Stimulated activated naive CD8-positive, alpha-beta T cell treated with anti-CD3 and anti-CD28 coated beads, Interleukin-15, amount 100 ng/mL, for 72 hours (primary cell): ENCODE measurements at regions not wholly inside any gene's neighbourhood (a gene's known extent, or its start where the extent isn't known, plus 50 kb on each side); places are given as distances from the start of the nearest gene placed in this dataset.
A peak's percentile ranks its signal among the peaks of the same experiment; 100 is the strongest.
"Not testable (repeated sequence)": the region's sequence is repeated elsewhere in the genome, so short reads cannot be mapped to it uniquely, and the experiment has no call there.

Experiments used
- ATAC-seq: fragments of 150-1000 bp; cut with Tn5 transposase; 2 replicates; pipeline ENCODE4 v1.10.0; 2021; ENCODE audit warnings: mild to moderate bottlenecking, moderate library complexity
- DNase-seq, 2 donors: peaks; one replicate each; pipeline ENCODE4 v3.0.0; 2021 to 2022
- H3K27ac Mint-ChIP-seq, 2 donors: one replicate each; pipeline ENCODE4 v1.8.0; 2022; ENCODE audit warnings: mild to moderate bottlenecking in 2 of 2, mixed read lengths in 2 of 2, moderate library complexity in 2 of 2
- H3K27me3 Mint-ChIP-seq: one replicate; pipeline ENCODE4 v1.8.0; 2022; ENCODE audit warnings: mixed read lengths
- H3K4me1 Mint-ChIP-seq: one replicate; pipeline ENCODE4 v1.8.0; 2022; ENCODE audit warnings: mild to moderate bottlenecking, mixed read lengths
- H3K4me3 Mint-ChIP-seq, 2 donors: one replicate each; pipeline ENCODE4 v1.8.0; 2022; ENCODE audit warnings: mild to moderate bottlenecking in 2 of 2, mixed read lengths in 2 of 2, moderate library complexity in 1 of 2
- H3K9me3 Mint-ChIP-seq, 2 donors: one replicate each; pipeline ENCODE4 v1.8.0; 2022; ENCODE audit warnings: mixed read lengths in 2 of 2

GRCh38 chr17:43326490-43327275 is 72.1 kb upstream of the ARL4D start:
- no peaks in the 10 kb centered on the region for H3K9me3 Mint-ChIP-seq
- H3K27me3 Mint-ChIP-seq = peaks cover 26% of the 10 kb centered on the region
- H3K4me1 Mint-ChIP-seq = peaks cover 6% of the 10 kb centered on the region
- ATAC-seq = no peak
- peak overlapping the region in 1 of 2 donors; percentile 5 for H3K27ac Mint-ChIP-seq
- H3K4me3 Mint-ChIP-seq = no peak overlapping the region
- no peak for DNase-seq

DNA sequence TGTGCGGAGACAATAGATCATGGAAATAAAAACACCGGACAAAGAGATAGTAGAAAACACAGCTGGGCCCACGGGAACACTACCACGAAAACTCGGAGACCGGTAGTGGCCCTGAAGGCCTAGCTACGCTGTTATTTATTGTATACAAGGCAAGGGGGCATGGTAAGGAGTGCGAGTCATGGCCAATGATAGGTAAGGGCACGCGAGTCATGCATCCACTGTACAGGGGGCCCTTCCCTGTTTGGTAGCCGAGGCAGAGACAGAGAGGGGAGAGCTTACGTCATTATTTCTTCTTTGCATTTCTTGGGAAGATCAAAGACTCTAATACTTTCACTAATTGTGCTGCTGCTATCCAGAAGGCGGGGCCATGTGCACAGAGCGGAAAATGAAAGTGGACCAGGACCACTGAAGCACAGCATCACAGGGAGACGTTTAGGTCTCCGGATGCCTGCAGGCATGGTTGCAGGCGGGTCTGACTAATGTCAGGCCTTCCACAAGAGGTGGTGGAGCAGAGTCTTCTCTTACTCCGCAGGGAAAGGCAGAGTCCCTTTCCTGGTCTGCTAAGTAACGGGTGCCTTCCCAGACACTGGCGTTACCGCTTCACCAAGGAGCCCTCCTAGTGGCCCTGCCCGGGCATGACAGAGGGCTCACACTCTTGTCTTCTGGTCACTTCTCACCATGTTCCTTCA is 74.4 kb upstream of the ARL4D start:
- ATAC-seq (no peak), DNase-seq (no peak)
- peaks cover 26% of the 10 kb centered on the region for H3K27me3 Mint-ChIP-seq
- peaks cover 0 to 6% of the 10 kb centered on the region in 2 donors for H3K9me3 Mint-ChIP-seq
- H3K27ac Mint-ChIP-seq = no peak overlapping the region
- H3K4me3 Mint-ChIP-seq = no peak overlapping the region
- peaks cover 6% of the 10 kb centered on the region for H3K4me1 Mint-ChIP-seq

DNA sequence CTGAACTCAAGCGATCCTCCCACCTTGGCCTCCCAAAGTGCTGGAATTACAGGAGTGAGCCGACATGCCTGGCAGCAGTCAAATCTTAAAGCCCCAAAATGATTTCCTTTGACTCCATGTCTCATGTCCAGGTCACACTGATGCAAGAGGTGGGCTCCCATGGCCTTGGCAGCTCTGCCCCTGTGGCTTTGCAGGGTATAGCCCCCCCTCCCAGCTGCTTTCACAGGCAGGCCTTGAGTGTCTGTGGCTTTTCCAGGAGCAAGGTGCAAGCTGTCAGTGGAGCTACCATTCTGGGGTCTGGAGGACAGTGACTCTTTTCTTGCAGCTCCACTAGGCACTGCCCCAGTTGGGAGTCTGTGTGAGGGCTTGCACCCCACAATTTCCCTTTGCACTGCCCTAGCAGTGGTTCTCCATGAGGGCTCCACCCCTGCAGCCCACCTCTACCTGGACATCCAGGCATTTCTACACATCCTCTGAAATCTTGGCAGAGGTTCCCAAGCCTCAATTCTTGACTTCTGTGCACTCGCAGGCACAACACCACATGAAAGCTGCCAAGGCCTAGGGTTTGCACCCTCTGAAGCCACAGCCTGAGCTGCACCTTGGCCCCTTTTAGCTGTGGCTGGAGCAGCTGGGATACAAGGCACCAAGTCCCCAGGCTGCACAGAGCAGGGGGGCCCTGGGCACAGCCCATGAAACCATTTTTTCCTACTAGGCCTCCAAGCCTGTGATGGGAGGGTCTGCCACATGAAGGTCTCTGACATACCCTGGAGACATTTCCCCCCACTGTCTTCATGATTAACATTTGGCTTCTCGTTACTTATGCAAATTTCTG is 79.3 kb upstream of the ARL4D start:
- H3K4me3 Mint-ChIP-seq = no peak overlapping the region
- peaks cover 4 to 23% of the 10 kb centered on the region in 2 donors for H3K9me3 Mint-ChIP-seq
- ATAC-seq = no peak
- H3K27ac Mint-ChIP-seq = peak overlapping the region in 1 of 2 donors; percentile 74
- DNase-seq = no peak
- no peaks in the 10 kb centered on the region for H3K27me3 Mint-ChIP-seq
- H3K4me1 Mint-ChIP-seq = peaks cover 6% of the 10 kb centered on the region

- H3K4me1 Mint-ChIP-seq = peaks cover 4% of the 10 kb centered on the region
- ATAC-seq (no peak), DNase-seq (peak; percentile 40 to 56)
- H3K4me3 Mint-ChIP-seq = peak overlapping the region in 1 of 2 donors; percentile 65
- H3K27ac Mint-ChIP-seq = no peak overlapping the region
- H3K9me3 Mint-ChIP-seq = peaks cover 4 to 23% of the 10 kb centered on the region in 2 donors
- H3K27me3 Mint-ChIP-seq = no peaks in the 10 kb centered on the region
These were observed 82.2 kb upstream of the ARL4D start for GRCh38 chr17:43316522-43317142.

- Mint-ChIP-seq H3K4me3 (peak overlapping the region in 1 of 2 donors; percentile 65), H3K27me3 (no peaks in the 10 kb centered on the region), H3K9me3 (peaks cover 4 to 23% of the 10 kb centered on the region in 2 donors), H3K4me1 (peaks cover 4% of the 10 kb centered on the region), H3K27ac (no peak overlapping the region)
- DNase-seq (no peak), ATAC-seq (no peak)
These were observed 82.2 kb upstream of the RNU2-1 start for GRCh38 chr17:43315858-43316521.

DNA sequence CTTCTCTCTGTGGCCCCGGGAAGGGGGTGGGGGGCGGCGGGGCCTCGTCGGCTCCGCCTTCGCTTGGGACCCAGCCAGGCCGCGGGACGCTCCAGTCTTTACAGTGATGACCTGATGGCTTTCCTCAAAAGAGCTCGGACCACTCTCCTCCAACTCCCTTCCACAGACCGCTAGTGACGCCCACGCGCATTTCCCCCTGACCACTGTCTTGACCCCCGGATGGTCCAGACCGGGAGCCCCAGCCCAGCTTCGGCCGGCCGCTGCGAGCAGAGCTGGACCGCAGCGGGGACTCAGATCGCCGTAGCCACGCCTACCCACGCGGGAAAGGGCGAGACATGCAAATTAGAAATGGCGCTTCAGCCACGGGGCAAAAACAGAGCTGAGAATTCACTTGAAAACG is 81.6 kb upstream of the RNU2-1 start:
- no peak overlapping the region for H3K27ac Mint-ChIP-seq
- peaks cover 4% of the 10 kb centered on the region for H3K4me1 Mint-ChIP-seq
- no peak overlapping the region for H3K4me3 Mint-ChIP-seq
- no peak for ATAC-seq
- no peaks in the 10 kb centered on the region for H3K27me3 Mint-ChIP-seq
- H3K9me3 Mint-ChIP-seq = peaks cover 4 to 23% of the 10 kb centered on the region in 2 donors
- DNase-seq = no peak

- H3K9me3 Mint-ChIP-seq = peaks cover 4 to 20% of the 10 kb centered on the region in 2 donors
- DNase-seq = peak in 1 of 2 donors; percentile 21
- no peaks in the 10 kb centered on the region for H3K27me3 Mint-ChIP-seq
- H3K27ac Mint-ChIP-seq = no peak overlapping the region
- peaks cover 4% of the 10 kb centered on the region for H3K4me1 Mint-ChIP-seq
- ATAC-seq = no peak
- H3K4me3 Mint-ChIP-seq = no peak overlapping the region
These were observed 80.8 kb upstream of the RNU2-1 start for GRCh38 chr17:43314611-43315011.

- no peak for DNase-seq
- Mint-ChIP-seq H3K27ac (peak overlapping the region in 1 of 2 donors; percentile 59), H3K4me1 (peaks cover 4% of the 10 kb centered on the region)
These were observed 78.2 kb upstream of the RNU2-1 start for GRCh38 chr17:43312011-43312410.

GRCh38 chr17:43309505-43310332 is 75.9 kb upstream of the RNU2-1 start:
- peaks cover 4% of the 10 kb centered on the region for H3K4me1 Mint-ChIP-seq
- H3K27ac Mint-ChIP-seq = no peak overlapping the region
- no peaks in the 10 kb centered on the region for H3K9me3 Mint-ChIP-seq
- peak in 1 of 2 donors; percentile 9 for DNase-seq
- ATAC-seq = no peak
- no peak overlapping the region for H3K4me3 Mint-ChIP-seq
- H3K27me3 Mint-ChIP-seq = no peaks in the 10 kb centered on the region

More at GRCh38 chr17:43312011-43312410, 78.2 kb upstream of the RNU2-1 start:
- Mint-ChIP-seq H3K27me3 (no peaks in the 10 kb centered on the region), H3K9me3 (no peaks in the 10 kb centered on the region), H3K4me3 (no peak overlapping the region)
- no peak for ATAC-seq

- peak overlapping the region in 1 of 2 donors; percentile 69 for H3K27ac Mint-ChIP-seq
- no peak overlapping the region for H3K4me3 Mint-ChIP-seq
- no peaks in the 10 kb centered on the region for H3K9me3 Mint-ChIP-seq
- ATAC-seq = no peak
- DNase-seq = peak in 1 of 2 donors; percentile 2
- H3K4me1 Mint-ChIP-seq = peaks cover 4% of the 10 kb centered on the region
- no peaks in the 10 kb centered on the region for H3K27me3 Mint-ChIP-seq
These were observed 75.2 kb upstream of the RNU2-1 start for GRCh38 chr17:43308999-43309398.

DNA sequence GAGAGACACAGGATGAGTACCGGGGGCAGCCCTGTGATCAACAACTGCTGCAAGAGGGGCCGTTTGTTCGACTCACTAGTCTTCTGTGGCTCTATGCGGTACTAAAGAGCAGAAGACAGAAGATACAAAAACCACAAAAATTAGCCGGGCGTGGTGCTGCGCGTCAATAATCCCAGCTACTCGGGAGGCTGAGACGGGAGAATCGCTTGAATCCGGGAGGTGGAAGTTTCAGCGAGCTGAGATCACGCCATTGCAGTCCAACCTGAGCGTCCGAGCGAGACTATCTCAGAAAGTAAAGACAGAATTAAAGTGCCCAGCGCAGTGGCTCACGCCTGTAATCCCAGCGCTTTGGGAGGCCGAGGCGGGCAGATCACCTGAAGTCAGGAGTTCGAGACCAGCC is 71.0 kb upstream of the RNU2-1 start:
- not testable (repeated sequence) for H3K9me3 Mint-ChIP-seq, H3K4me1 Mint-ChIP-seq, H3K27ac Mint-ChIP-seq, H3K27me3 Mint-ChIP-seq, H3K4me3 Mint-ChIP-seq, ATAC-seq
- DNase-seq = peak in 1 of 2 donors; percentile 5

- not testable (repeated sequence) for H3K4me3 Mint-ChIP-seq, DNase-seq, H3K9me3 Mint-ChIP-seq, H3K4me1 Mint-ChIP-seq, ATAC-seq, H3K27me3 Mint-ChIP-seq, H3K27ac Mint-ChIP-seq
These were observed 69.3 kb upstream of the RNU2-1 start for GRCh38 chr17:43303049-43303448.

DNA sequence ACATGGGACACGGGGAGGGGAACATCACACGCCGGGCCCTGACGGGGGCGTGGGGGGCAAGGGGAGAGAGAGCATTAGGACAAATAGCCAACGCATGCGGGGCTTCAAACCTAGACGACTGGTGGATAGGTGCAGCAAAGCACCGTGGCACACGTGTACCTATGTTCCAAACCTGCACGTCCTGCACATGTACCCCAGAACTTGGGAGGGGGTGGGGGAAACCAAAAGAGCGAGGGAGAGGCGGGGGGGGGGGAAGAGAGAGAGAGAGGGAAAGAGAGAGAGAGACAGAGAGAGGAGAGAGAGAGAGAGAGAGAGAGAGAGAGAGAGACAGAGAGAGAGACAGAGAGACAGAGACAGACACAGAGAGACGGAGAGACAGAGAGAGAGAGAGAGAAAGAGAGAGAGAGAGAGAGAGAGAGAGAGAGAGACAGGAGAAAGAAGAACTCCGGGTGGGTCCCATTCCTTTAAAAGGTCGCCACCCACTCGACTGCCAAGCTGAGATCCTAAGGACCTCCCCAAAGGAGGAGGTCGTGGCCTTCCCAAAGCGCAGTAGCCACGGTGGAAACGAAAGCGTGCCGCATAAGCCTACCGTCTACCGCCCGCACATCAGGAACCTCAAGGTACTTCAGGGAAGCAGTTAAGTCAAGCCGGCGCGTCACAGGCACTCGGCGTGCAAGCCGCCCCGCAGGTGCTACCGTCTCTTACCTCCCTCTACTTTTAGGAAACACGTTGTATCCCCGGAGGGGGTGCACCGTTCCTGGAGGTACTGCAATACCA is 65.7 kb upstream of the RNU2-1 start:
- not testable (repeated sequence) for H3K27ac Mint-ChIP-seq, DNase-seq, H3K27me3 Mint-ChIP-seq, H3K4me3 Mint-ChIP-seq, H3K9me3 Mint-ChIP-seq, H3K4me1 Mint-ChIP-seq
- peak; percentile 50 for ATAC-seq
